Fibroblast of gingiva (primary cell): ENCODE measurements at regions not wholly inside any gene's neighbourhood (a gene's known extent, or its start where the extent isn't known, plus 50 kb on each side); places are given as distances from the start of the nearest gene placed in this dataset.
"Not testable (repeated sequence)": the region's sequence is repeated elsewhere in the genome, so short reads cannot be mapped to it uniquely, and the experiment has no call there.

Experiments
- DNase-seq: peaks from one replicate; pipeline ENCODE4 v3.0.0-alpha.2; 2011; ENCODE audit warnings: low read depth

DNA sequence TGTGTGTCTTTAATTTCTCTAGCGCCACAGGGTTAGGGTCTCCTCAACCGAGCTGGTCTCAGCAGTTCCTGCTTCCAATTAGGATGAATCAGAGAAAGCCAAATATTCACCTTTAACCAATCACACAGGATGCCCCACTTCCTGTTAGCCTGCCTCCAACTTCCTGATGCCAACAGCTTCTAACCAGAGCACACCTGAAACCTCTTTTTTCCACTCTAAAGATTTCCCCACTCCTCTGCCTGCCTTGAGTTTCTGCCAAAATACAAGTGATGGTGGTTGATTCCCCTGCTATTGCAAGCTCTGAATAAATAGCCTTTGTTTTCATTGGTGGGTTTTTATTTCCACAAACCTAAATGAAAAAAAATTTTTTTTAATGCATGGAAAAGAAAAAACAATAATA lies 144.7 kb upstream of the UST start:
- no peak for DNase-seq

DNA sequence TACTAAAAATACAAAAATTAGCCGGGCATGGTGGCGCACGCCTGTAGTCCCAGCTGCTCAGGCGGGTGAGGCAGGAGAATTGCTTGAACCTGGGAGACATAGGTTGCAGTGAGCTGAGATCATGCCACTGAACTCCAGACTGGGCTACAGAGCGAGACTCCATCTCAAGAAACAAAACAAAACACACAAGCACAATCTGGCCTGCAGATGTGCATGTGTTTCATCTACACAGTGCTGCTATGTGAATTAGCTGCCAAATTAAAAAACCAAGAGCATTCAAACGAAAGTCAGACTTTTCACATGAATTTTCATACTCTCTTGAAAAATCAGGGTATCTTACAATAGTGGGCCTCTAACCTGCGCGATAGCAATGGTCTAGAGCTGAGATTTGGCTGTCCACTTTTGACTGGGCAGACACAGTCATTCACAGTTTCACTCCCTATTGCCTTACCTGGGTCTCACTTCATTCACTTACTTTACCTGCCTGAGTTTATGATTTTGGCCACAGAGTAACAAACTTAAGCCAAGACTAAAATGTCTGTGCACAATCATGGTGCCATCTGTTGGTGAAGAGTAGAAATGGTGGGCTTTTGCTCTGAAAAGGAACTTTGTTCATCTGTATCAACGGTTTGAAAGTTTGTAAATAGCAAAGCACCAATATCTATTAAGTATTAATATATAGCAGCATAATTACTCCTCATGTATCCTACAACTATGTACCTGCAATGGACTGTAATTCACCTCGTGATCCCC lies 138.5 kb upstream of the UST start:
- DNase-seq: no peak

DNA sequence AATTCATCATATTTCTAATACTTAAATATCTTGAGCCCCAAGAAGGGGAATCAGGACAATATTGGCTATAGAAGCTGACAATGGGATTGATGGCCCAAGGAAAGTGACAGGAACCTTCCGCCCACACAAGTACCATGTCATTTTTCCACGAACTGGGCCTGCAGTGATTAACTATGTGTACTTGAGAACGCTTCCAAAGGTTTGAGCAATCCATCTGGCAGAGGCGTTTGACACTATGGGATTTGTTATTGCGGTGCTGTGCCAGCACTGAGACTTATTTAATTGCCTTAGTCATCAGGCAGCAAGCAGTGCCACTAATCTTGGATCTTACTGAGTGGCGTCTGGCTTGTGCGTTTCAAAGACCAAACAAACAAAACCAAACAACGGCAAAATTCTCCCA lies 135.6 kb upstream of the UST start:
- DNase-seq: peak; percentile 89

DNA sequence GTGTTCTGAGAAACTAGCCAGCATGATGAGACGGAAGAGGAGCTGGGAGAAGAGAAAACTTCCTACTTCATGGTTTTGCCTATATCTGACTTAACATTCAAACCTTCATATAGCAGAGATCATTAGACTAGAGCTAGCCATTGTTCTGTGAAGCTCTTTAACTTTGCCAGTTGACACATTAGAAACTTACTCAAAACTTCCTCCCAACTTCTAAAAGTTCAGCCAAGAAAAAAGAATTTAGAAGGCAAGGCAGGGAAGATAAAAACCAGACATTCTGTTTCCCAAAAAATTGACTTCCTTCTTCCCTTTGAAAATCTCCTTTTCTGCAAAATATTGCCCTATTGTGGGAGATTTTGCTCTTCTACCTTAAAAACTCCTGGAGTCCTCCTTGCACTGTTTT lies 134.8 kb upstream of the UST start:
- DNase-seq: no peak

DNA sequence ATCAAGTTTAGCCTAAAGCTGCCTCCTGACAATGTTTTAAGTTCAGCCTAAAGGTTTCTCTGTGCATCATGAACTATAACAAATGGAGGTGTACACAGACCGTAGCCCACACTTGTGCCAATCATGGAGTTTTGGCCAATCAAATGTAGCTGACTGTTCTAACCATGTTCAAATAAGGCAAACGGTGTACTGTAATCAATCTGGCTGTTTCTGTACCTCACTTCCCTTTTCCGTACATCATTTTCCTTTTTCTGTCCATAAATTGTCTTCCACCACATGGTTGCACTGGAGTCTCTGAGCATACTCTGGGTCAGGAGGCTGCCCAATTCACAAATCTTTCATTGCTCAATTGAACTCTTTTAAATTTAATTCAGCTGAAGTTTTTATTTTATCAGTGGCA lies 132.2 kb upstream of the UST start:
- DNase-seq: no peak

DNA sequence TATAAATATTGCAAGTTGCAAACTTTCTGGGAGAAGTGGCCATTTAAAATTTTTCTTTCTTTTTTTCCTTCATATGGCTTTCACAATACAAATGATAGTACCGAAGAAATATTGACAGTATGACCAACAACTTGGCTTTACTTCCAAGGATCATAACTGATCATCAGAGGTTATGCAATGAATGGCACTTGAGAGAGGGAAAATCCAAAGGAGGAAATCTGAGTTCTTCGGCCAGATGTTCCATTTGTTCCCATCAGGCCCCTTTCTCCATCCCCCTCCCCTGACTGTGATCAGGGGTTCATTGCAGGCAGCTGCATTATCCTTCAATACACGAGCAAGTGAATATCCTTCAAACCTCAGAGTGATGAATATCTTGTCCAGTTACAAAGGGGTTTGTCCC lies 130.0 kb upstream of the UST start:
- DNase-seq: peak; percentile 54

DNA sequence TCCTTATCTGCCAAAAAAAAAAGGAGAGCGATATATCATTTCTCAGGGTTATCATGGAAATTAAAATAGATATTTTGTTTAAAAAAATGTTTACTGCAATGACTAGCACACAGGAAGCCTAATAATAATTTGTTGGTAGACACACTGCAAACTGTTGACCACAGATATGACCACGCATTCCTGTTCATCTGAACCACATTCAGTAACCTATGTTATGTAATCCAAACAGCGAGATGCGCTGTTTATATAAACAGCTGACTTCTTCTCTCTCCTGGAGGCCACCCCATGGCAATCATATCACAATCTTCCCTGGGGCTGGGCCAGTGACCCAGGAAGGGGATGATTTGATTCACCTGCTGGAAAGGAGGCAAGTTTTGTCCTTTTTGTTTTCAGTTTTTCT lies 129.3 kb upstream of the UST start:
- DNase-seq: peak; percentile 16

DNA sequence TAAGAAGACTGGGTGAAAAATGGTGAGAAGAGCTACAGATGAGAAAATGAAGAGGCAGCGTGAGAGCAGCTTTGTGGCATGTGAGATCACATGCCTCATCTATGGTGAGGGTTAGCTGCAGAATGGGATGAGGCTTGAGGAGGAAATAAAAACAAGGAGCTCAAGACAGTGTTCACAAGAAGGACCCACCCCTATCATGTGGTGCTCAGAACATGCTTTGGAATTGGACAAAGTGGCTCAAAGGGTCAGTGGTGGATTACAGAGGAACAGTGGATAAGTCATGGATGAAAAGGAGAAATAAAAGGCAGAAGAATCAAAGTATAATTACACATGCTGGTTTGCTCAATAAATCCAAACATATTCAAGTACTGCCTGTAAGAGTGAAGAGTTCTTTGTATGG lies 126.9 kb upstream of the UST start:
- DNase-seq: no peak

DNA sequence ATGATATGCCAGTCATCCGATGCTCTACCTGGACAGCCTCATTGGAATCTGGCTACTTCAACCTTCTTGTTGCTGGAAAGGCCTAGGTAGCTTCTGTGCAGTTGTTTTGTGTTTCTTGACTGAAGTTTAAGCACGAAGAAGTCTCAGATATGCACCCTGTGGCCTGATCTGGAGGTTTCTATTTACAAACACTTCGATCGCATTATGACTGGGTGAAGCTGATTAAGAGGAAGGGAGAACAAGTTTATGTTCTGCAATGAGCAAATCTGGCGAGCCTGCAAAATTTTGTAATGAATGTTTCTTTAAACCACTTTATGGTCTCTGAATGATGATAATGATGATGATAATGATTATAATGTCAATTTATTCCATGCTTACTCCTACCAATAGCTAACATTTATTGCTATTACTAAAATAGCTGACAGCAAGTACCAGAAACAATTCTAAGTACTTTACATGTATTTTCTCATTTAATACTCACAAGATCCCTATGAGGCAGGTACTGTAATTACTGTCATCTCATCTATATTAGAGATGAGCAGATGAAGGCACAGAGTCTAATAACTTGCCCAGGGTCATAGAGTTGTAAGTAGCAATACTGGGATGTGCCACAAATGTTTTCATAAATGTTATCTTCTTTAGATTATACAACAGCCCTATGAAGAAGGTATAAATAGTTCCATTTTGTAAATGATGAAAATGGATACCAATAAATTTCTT lies 126.1 kb upstream of the UST start:
- no peak for DNase-seq

DNA sequence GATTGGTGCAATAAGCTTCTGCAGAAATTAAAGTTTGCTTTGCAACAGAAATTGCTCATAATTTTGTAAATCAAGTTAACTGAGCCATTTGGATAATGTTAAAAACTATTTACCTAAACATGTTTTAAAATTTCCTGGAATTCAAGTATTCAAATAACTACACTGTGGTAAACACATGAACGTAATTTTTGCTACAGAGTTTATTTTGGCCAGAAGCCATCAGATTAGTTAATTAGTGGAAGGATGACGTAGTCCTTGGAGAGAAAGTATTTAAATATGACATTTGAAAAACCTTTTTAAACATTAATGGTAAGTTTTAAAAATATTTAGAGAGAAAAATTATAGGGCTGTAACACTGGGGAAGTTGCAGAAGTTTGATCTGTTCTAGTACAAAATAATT lies 121.2 kb upstream of the UST start:
- no peak for DNase-seq

DNA sequence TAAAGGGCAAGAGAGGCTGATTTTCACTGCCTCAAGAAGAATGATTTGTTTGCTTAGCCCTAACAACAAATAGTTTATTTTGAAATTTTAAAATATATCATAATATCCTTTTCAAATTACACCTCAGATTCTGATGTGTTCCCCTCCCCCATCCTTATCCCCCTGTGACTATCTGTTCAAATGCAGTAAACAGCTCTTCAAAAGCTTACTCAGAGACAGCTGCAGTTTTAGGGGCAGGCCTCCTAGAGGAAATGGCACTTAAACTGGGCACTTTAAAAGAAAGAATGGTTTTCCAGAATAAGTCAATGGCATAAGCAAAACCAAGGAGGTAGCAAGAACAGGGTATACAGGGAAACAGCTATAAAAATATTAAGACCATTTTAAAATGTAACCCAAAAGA lies 118.6 kb upstream of the UST start:
- DNase-seq: no peak

DNA sequence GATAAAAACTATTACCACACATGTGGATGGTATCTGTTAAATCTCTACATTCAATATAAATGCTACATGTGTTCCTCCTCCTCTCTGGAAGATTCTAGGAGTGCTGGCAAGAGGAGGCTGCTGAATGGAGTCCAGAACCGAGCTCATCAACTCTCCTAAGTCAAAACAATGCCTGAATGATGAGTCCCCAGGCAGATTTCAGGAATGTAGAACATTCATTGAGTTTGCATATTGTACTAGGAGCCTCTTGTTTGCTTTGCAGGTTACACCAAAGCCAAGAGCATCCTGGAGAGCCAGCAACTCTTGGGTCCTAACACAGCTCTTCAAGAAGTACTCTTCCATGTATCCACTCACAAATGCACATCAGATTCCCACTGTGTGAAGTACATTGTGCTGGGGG lies 117.6 kb upstream of the UST start:
- peak; percentile 19 for DNase-seq

DNA sequence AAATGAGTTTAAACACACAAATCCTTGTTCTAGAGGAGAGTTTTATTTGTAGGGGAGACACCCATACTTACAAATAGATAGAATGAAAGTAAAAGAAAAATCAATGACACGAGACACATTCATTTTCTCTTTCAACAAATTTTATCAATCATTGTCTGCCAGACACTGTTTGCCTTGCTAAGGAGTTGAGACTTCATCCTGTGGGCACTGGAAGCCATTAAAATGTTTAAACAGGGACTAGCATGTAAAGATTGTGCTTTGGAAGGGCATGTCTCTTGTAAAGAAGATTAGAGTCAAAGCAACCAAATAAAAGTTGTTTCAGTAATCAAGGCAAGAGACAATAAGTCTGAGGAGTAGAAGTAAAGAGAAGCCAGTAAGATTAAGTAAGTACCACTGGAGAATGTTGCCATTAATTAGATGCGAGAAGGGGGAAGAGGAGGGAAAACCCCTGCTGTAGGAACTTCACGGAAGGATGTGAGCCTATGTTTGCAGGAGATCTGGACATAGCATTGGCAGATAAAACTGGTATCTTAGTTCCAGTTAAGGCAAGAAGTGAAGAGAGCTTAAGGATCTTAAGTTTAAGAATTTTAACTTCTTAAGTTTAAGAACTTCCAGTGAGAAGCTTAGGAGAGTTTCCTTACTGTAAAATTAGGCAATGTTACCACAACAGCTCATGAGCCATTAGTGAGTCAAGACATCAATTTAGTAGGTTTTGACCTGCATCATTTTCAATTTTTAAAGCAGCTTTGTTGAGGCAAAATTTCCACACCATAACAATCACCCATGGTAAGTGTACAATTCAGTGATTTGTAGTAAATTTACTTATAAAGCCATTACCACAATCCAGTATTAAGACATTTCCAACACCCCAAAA lies 117.0 kb upstream of the UST start:
- DNase-seq: peak; percentile 17

DNA sequence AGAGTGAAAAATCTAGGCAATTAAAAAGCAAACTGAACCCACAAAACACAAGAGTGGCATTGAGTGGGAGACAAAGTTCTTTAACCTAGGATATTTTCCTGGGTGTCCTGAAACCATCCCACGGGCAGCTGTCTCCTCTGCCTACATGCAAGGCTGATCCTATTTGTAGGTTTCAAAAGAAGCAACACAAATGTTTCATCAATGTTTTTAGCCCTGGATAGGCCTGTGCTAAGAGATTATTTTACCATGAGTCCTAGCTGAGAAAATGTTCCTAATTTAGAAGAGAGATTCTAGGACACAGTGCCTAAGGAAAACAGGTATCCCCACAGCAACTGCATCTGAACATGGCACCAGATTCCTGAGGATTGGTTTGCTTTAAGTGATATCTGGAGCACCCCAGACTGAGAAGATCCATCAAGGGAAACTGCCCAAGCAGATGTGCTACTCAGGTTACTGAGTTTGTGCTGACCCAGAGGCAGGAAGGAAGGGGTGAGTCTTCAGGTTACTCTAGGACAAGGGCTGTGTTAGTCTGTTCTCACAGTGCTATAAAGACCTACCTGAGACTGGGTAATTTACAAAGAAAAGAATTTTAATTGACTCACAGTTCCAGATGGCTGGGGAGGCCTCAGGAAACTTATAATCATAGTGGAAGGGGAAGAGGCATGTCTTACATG lies 111.6 kb upstream of the UST start:
- DNase-seq: no peak

DNA sequence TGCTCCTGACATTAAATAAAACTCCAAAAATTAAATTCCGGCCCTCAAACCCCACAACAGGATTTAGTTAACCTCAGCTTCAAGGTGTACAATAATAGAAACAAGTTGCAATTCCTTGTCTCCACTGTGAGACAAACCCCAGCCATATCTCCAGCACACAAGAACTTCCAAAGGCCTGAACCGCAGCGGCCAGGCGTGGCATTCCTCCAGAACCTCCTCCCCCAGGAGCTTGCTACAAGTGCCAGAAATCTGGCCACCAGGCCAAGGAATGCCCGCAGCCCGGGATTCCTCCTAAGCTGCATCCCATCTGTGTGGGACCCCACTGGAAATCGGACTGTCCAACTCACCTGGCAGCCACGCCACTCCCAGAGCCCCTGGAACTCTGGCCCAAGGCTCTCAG lies 105.0 kb upstream of the UST start:
- DNase-seq: not testable (repeated sequence)

DNA sequence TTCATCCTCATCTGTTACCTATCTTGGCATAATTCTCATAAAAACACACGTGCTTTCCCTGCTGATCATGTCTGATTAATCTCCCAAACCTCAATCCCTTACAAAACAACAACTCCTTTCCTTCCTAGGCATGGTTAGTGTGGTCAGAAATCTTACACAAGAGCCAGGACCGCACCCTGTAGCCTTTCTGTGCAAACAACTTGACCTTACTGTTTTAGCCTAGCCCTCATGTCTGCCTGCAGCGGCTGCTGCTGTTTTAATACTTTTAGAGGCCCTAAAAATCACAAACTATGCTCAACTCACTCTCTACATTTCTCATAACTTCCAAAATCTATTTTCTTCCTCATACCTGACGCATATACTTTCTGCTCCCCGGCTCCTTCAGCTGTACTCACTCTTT lies 103.6 kb upstream of the UST start:
- not testable (repeated sequence) for DNase-seq

DNA sequence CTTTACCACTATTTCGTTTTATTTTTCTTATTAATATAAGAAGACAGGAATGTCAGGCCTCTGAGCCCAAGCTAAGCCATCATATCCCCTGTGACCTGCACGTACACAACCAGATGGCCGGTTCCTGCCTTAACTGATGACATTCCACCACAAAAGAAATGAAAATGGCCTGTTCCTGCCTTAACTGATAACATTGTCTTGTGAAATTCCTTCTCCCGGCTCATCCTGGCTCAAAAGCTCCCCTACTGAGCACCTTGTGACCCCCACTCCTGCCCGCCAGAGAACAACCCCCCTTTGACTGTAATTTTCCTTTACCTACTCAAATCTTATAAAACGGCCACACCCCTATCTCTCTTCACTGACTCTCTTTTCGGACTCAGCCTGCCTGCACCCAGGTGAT lies 101.8 kb upstream of the UST start:
- not testable (repeated sequence) for DNase-seq

DNA sequence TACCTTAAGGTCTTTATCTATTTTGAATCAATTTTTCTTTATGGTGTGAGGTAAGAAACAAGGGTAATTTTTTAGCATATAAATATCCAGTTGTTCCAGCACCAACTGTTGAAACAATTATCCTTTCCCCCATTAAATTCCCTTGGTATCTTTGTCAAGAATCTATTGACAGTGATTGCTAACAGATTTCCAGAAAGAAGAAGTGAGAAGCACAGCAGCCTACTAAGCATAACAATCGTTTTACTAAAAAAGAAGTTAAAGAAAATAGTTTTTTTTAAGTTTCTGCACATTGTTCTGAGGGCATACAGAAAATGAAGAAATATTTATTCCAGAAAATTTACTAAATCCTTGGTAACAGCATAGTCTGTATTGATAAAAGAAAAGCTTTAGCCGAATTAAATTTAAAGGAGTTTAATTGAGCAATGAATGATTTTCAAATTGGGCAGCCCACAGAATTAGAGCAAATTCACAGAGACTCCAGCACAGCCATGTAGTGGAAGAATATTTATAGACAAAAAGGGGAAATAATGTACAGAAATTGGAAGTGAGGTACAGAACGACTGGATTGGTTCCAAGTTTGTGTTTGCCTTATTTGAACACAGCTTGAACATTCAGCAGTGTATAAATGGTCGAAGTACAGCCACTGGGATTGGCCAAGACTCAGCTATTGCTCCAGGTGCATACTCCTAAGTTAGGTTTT lies 97.9 kb upstream of the UST start:
- no peak for DNase-seq

DNA sequence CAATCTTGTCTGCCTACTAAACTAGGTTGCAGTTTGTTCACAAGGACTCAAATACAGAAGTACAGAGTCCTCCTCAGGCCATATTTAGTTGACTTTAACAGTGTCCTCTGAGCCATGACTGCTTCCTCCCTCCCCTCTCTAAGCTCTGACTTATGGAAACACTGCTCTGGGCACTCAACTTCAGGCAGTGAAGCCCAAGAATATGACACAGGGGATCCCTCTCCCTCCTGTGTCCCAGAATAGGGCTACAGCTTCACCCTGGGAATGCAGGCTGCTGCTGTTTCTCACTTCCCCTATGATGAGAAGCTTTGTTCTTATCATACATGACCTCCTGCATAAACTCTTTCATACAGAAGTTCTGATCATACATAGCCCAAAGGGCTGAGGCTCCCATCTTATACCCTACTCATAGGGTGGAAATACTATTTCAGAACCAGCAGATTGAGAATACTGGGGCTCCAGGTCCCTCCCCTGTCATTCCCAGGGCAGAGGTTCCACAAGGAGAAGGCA lies 97.3 kb upstream of the UST start:
- DNase-seq: no peak

DNA sequence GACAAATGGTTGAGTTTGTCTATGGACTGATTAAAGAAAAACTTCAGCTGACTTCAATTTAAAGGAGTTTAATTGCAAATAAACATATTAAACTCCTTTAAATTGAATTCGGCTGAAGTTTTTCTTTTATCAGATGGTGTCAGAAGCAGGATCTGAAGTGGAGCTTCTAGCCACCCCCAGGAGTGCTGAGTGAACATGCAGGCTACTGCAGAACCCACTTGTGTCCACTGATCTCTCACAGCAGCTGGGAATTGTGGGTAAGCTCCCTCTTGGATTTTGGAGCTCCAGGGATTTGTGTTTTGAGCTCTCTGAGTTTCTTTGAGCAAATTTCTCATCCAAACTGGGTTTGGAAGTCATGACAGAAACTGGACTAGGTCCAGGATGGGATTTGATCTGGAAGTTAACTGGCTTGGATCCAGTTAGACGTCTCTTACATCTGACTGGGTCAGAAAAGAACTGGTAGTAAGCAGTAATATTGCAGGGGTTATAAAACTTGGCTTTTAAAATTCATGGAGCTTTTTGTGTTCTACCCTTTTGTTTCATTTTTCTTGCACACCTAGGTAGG lies 95.8 kb upstream of the UST start:
- no peak for DNase-seq

DNA sequence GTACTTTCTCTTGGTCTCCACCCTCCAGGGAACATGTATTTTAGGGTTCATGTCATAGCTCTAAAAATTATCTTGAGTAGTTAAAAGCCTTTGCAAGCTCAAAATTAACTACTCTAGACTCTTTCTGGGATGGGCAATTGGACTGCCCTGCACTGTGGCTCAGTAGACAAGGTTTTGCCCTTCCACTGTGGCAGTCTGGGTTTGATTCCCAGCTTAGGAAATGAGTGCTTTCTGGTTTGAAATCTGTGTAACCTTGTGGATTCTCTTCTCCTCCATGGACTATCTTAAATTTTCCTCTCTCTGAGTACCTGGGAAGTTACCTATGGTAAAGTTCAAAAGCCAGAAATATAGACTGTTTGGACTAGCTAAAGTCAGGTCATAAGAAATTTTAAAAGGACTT lies 94.6 kb upstream of the UST start:
- DNase-seq: no peak
